Activated CD4-positive, alpha-beta T cell treated with anti-CD3 and anti-CD28 coated beads, Interleukin-2, amount 10 ng/mL, durations not matched to agents 24 days and 14 days (primary cell): ENCODE measurements at regions not wholly inside any gene's neighbourhood (a gene's known extent, or its start where the extent isn't known, plus 50 kb on each side); places are given as distances from the start of the nearest gene placed in this dataset.

Source experiments
- DNase-seq: peaks from one replicate; pipeline ENCODE4 v3.0.0; 2022
- H3K27ac Mint-ChIP-seq: one replicate; pipeline ENCODE4 v1.8.0; 2022; ENCODE audit warnings: mild to moderate bottlenecking, mixed read lengths
- H3K27me3 Mint-ChIP-seq: one replicate; pipeline ENCODE4 v1.8.0; 2022; ENCODE audit warnings: mixed read lengths
- H3K36me3 Mint-ChIP-seq: one replicate; pipeline ENCODE4 v1.8.0; 2022; ENCODE audit warnings: low read depth, mild to moderate bottlenecking, mixed read lengths
- H3K4me1 Mint-ChIP-seq: one replicate; pipeline ENCODE4 v1.8.0; 2021; ENCODE audit warnings: mixed read lengths
- H3K4me3 Mint-ChIP-seq: one replicate; pipeline ENCODE4 v1.8.0; 2022; ENCODE audit warnings: mild to moderate bottlenecking, moderate library complexity, mixed read lengths
- H3K9me3 Mint-ChIP-seq: one replicate; pipeline ENCODE4 v1.8.0; 2021; ENCODE audit warnings: mixed read lengths
- intact Hi-C: fragments of 100-400 bp; cut with micrococcal nuclease; formaldehyde crosslinking; loops from one replicate; pipeline ENCODE4 v1.15.1; 2023

DNA sequence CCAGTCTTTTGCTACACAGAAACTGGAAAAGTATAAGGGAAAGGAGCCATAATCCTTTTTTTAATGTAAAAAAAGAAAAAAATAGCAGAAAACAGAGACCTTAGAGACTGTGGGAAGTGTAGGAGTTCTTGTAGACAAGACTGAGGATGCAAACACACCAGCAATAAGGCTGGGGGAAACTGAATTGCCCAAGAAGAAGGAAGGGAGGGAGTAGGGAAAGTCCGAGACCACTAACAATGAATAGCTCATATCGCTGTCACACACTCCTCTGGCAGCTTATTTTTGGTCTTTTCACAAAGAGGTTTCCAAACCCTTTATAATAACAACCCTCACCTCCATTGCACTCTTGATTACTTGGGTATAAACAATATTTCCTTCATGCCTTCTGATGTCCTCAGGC is 952.0 kb downstream of the SLITRK5 start:
- Mint-ChIP-seq H3K36me3 (no peaks in the 10 kb centered on the region), H3K27me3 (no peaks in the 10 kb centered on the region), H3K9me3 (peaks cover under 1% of the 10 kb centered on the region), H3K4me3 (peak overlapping the region; percentile 14), H3K27ac (peak overlapping the region; percentile 34), H3K4me1 (peaks cover 6% of the 10 kb centered on the region)
- no peak for DNase-seq
- intact Hi-C loops: no loop called here

DNA sequence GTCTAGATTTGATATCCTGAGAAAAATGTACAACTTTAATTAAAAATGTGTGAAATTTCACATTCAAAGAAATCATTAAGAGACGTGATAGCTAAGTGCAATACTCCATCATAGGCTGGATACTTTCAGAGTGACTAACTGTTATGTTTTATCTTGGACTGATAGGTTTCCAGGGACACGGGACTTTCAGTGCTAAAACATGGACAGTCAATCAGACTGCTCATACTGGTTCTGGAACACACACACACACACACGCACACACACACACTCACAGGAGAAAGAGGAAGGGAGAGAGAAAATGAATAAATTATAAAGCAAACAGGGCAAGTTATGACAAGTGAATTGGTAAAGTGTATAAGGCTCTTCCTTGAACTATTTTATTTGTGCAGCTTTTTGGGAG is 955.9 kb downstream of the SLITRK5 start:
- no peaks in the 10 kb centered on the region for H3K27me3 Mint-ChIP-seq
- peaks cover 4% of the 10 kb centered on the region for H3K4me1 Mint-ChIP-seq
- H3K4me3 Mint-ChIP-seq: no peak overlapping the region
- H3K36me3 Mint-ChIP-seq: no peaks in the 10 kb centered on the region
- H3K9me3 Mint-ChIP-seq: peaks cover 4% of the 10 kb centered on the region
- DNase-seq: no peak
- H3K27ac Mint-ChIP-seq: no peak overlapping the region
- intact Hi-C loops: no loop called here

DNA sequence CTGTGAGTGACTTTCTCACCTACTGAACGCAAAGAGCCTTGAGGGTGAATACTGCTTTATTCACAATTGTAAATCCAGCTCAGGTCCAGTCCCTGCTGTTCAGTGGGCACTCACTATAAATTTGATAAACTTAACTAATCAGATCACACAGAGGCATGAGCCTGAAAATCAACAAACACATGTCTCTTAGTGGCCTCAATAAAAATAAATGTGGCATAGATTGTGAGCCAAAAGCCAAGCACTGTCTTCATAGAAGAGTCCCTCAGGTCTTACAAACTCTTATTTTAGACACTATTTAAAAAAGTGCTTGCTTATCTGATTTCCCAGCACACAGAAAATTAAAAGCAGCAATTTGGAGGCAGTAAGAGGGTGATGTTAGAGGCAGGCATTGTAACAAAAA is 957.7 kb downstream of the SLITRK5 start:
- Mint-ChIP-seq H3K27me3 (no peaks in the 10 kb centered on the region), H3K4me3 (no peak overlapping the region), H3K27ac (no peak overlapping the region), H3K36me3 (no peaks in the 10 kb centered on the region), H3K9me3 (peaks cover 4% of the 10 kb centered on the region), H3K4me1 (no peaks in the 10 kb centered on the region)
- intact Hi-C loops: no loop called here
- no peak for DNase-seq

GRCh38 chr13:88637935-88638334 is 966.8 kb downstream of the SLITRK5 start:
- H3K27me3 Mint-ChIP-seq: no peaks in the 10 kb centered on the region
- H3K36me3 Mint-ChIP-seq: no peaks in the 10 kb centered on the region
- H3K27ac Mint-ChIP-seq: no peak overlapping the region
- no peaks in the 10 kb centered on the region for H3K9me3 Mint-ChIP-seq
- no peak overlapping the region for H3K4me3 Mint-ChIP-seq
- intact Hi-C loops: no loop called here
- H3K4me1 Mint-ChIP-seq: no peaks in the 10 kb centered on the region
- DNase-seq: no peak

DNA sequence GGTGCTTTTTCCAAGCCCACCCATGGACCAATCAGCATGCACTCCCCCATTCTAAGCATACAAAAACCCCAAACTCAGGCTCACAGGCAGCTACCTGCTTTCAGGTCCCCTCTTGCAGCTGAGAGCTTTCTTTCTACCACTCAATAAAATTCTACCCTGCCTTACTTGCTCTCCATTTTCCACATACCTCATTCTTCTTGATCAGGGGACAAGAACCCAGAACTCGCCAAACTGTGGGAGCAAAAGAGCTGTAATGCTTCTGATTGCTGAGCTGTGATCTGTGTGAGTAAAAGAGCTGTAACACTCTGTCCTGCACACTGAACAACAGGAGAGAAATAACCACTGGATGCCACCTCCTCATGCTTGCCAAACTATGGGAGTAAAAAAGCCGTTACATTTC is 972.1 kb downstream of the SLITRK5 start:
- Mint-ChIP-seq H3K4me3 (no peak overlapping the region), H3K27ac (no peak overlapping the region), H3K36me3 (no peaks in the 10 kb centered on the region), H3K27me3 (no peaks in the 10 kb centered on the region), H3K4me1 (no peaks in the 10 kb centered on the region), H3K9me3 (peaks cover 10% of the 10 kb centered on the region)
- intact Hi-C loops: no loop called here
- DNase-seq: no peak

- H3K27me3 Mint-ChIP-seq: no peaks in the 10 kb centered on the region
- H3K4me3 Mint-ChIP-seq: no peak overlapping the region
- intact Hi-C loops: no loop called here
- no peak for DNase-seq
- H3K27ac Mint-ChIP-seq: no peak overlapping the region
- no peaks in the 10 kb centered on the region for H3K4me1 Mint-ChIP-seq
- no peaks in the 10 kb centered on the region for H3K36me3 Mint-ChIP-seq
- H3K9me3 Mint-ChIP-seq: peaks cover 15% of the 10 kb centered on the region
Observed at GRCh38 chr13:88648598-88649373, 977.6 kb downstream of the SLITRK5 start.

GRCh38 chr13:88649855-88650254 is 978.7 kb downstream of the SLITRK5 start:
- Mint-ChIP-seq H3K27ac (no peak overlapping the region), H3K9me3 (peaks cover 15% of the 10 kb centered on the region), H3K4me3 (no peak overlapping the region), H3K4me1 (no peaks in the 10 kb centered on the region), H3K27me3 (no peaks in the 10 kb centered on the region), H3K36me3 (no peaks in the 10 kb centered on the region)
- intact Hi-C loops: no loop called here
- DNase-seq: no peak

DNA sequence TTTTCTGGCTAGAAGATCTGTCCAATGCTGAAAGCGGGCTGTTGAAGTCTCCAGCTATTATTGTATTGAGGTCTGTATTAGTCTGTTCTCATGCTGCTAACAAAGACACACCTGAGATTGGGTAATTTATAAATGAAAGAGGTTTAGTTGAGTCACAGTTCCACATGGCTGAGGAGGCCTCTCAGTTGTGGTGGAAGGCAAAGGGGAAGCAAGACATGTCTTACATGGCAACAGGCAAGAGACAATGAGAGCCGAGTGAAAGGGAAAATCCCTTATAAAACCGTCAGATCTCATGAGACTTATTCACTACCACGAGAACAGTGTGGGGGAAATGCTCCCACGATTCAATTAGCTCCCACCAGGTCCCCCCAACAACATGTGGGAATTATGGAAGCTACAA is 980.4 kb downstream of the SLITRK5 start:
- no peaks in the 10 kb centered on the region for H3K36me3 Mint-ChIP-seq
- no peak for DNase-seq
- intact Hi-C loops: no loop called here

GRCh38 chr13:88656751-88657150 is 985.6 kb downstream of the SLITRK5 start:
- no peak overlapping the region for H3K4me3 Mint-ChIP-seq
- no peaks in the 10 kb centered on the region for H3K4me1 Mint-ChIP-seq
- H3K27me3 Mint-ChIP-seq: no peaks in the 10 kb centered on the region
- no peaks in the 10 kb centered on the region for H3K36me3 Mint-ChIP-seq
- no peak for DNase-seq
- peaks cover 8% of the 10 kb centered on the region for H3K9me3 Mint-ChIP-seq
- intact Hi-C loops: no loop called here
- H3K27ac Mint-ChIP-seq: no peak overlapping the region

More for the DNA sequence above, 980.4 kb downstream of the SLITRK5 start:
- no peaks in the 10 kb centered on the region for H3K4me1 Mint-ChIP-seq
- H3K4me3 Mint-ChIP-seq: no peak overlapping the region
- H3K9me3 Mint-ChIP-seq: peaks cover 12% of the 10 kb centered on the region
- H3K27me3 Mint-ChIP-seq: no peaks in the 10 kb centered on the region
- H3K27ac Mint-ChIP-seq: no peak overlapping the region

GRCh38 chr13:88670509-88670908 is 999.3 kb downstream of the SLITRK5 start:
- H3K9me3 Mint-ChIP-seq: peaks cover 10% of the 10 kb centered on the region
- no peaks in the 10 kb centered on the region for H3K4me1 Mint-ChIP-seq
- H3K4me3 Mint-ChIP-seq: no peak overlapping the region
- H3K36me3 Mint-ChIP-seq: no peaks in the 10 kb centered on the region
- intact Hi-C loops: no loop called here
- H3K27me3 Mint-ChIP-seq: no peaks in the 10 kb centered on the region
- no peak overlapping the region for H3K27ac Mint-ChIP-seq
- DNase-seq: no peak

DNA sequence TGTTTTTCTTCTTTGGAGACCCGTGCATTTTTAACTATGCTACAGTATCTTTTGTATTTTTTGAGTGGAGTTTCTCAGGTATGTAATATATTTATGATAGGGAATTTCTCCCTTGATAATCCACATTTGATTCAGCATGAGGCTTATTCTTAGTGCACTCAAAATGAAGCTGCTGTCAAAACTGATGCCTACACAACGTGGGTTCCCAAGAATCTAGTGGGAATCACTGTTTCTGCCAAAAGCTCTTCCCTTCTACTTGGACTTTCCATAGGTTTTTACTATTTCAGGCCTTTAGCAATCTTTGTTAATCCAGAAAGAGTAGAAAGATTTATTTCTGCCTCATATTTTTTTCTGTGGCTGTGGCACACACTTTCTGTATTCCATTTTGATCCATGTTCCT is 1003.7 kb downstream of the SLITRK5 start:
- no peaks in the 10 kb centered on the region for H3K36me3 Mint-ChIP-seq
- H3K4me3 Mint-ChIP-seq: no peak overlapping the region
- H3K9me3 Mint-ChIP-seq: peaks cover 5% of the 10 kb centered on the region
- no peak for DNase-seq
- H3K27me3 Mint-ChIP-seq: no peaks in the 10 kb centered on the region
- no peak overlapping the region for H3K27ac Mint-ChIP-seq
- H3K4me1 Mint-ChIP-seq: no peaks in the 10 kb centered on the region
- intact Hi-C loops: no loop called here

DNA sequence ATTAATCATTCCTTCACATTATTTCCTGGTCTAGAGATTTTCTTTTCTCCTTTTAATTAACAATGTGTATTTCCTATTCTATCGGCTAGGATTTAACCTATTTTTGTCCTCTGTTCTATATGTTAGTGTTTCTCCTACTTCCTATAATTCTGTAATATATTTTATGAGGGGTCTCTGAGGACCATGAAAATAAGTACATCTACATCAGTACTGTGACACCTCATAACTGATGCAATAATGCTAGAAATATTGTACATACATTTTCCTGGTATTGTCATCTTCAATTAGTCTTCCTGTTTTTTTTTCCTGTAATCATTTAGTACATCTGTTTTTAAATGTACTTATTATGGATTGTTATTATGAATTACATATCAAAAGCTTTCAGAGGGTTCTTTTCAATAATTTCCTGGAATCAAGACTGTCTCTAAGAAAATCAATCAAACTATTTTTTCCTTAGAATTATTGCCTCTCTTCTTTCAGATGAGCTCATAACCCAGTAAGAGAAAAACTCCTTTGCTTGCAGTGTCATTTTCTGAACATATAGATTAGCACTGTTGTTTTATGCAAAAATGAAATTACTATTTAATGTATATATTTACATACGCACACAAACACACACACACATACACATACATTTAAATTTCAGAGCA is 1004.3 kb downstream of the SLITRK5 start:
- no peak overlapping the region for H3K4me3 Mint-ChIP-seq
- H3K4me1 Mint-ChIP-seq: no peaks in the 10 kb centered on the region
- H3K9me3 Mint-ChIP-seq: peaks cover 5% of the 10 kb centered on the region
- no peak overlapping the region for H3K27ac Mint-ChIP-seq
- no peak for DNase-seq
- intact Hi-C loops: no loop called here
- no peaks in the 10 kb centered on the region for H3K27me3 Mint-ChIP-seq
- H3K36me3 Mint-ChIP-seq: no peaks in the 10 kb centered on the region

- Mint-ChIP-seq H3K9me3 (peaks cover 5% of the 10 kb centered on the region), H3K4me1 (no peaks in the 10 kb centered on the region), H3K27me3 (no peaks in the 10 kb centered on the region), H3K36me3 (no peaks in the 10 kb centered on the region), H3K27ac (no peak overlapping the region), H3K4me3 (no peak overlapping the region)
- no peak for DNase-seq
- intact Hi-C loops: no loop called here
Observed at GRCh38 chr13:88676016-88676415, 1004.8 kb downstream of the SLITRK5 start.

GRCh38 chr13:88685459-88685858 is 1014.3 kb downstream of the SLITRK5 start:
- Mint-ChIP-seq H3K4me1 (no peaks in the 10 kb centered on the region), H3K27ac (no peak overlapping the region), H3K4me3 (no peak overlapping the region), H3K27me3 (no peaks in the 10 kb centered on the region), H3K36me3 (no peaks in the 10 kb centered on the region), H3K9me3 (no peaks in the 10 kb centered on the region)
- intact Hi-C loops: no loop called here
- no peak for DNase-seq

- DNase-seq: no peak
- H3K27me3 Mint-ChIP-seq: no peaks in the 10 kb centered on the region
- intact Hi-C loops: no loop called here
- no peaks in the 10 kb centered on the region for H3K36me3 Mint-ChIP-seq
- no peak overlapping the region for H3K27ac Mint-ChIP-seq
- no peaks in the 10 kb centered on the region for H3K4me1 Mint-ChIP-seq
- no peak overlapping the region for H3K4me3 Mint-ChIP-seq
- peaks cover 5% of the 10 kb centered on the region for H3K9me3 Mint-ChIP-seq
Observed at GRCh38 chr13:88701551-88701950, 1030.4 kb downstream of the SLITRK5 start.
